GM18868 (cell line): ENCODE measurements at regions not wholly inside any gene's neighbourhood (a gene's known extent, or its start where the extent isn't known, plus 50 kb on each side); places are given as distances from the start of the nearest gene placed in this dataset.

Experiments
- ATAC-seq: cut with Tn5 transposase; IDR thresholded peaks from one replicate; pipeline ENCODE4 v1.9.1; 2021; ENCODE audit warnings: mild to moderate bottlenecking, moderate library complexity; ENCODE audit not compliant: unreplicated experiment

- ATAC-seq: peak; percentile 45
These were observed 240.4 kb downstream of the SNAPC1 start for GRCh38 chr14:62002642-62003041.

GRCh38 chr14:62003701-62004100 lies 241.5 kb downstream of the SNAPC1 start:
- ATAC-seq: no peak

- no peak for ATAC-seq
These were observed 244.0 kb downstream of the SNAPC1 start for GRCh38 chr14:62006116-62006731.

- ATAC-seq: no peak
These were observed 253.0 kb downstream of the SNAPC1 start for GRCh38 chr14:62015243-62015642.

GRCh38 chr14:62015945-62016344 lies 253.7 kb downstream of the SNAPC1 start:
- ATAC-seq: peak; percentile 84

- ATAC-seq: no peak
These were observed 255.5 kb downstream of the SNAPC1 start for GRCh38 chr14:62017651-62018230.

GRCh38 chr14:62018606-62019005 lies 256.4 kb downstream of the SNAPC1 start:
- ATAC-seq: no peak

GRCh38 chr14:62027958-62028357 lies 265.7 kb downstream of the SNAPC1 start:
- ATAC-seq: no peak

GRCh38 chr14:62029569-62029924 lies 267.3 kb downstream of the SNAPC1 start:
- ATAC-seq: peak; percentile 71

GRCh38 chr14:62030387-62030786 lies 268.2 kb downstream of the SNAPC1 start:
- peak; percentile 42 for ATAC-seq

- ATAC-seq: peak; percentile 30
These were observed 269.3 kb downstream of the SNAPC1 start for GRCh38 chr14:62031504-62031903.

GRCh38 chr14:62053188-62053587 lies 291.0 kb downstream of the SNAPC1 start:
- ATAC-seq: peak; percentile 99

- no peak for ATAC-seq
These were observed 294.6 kb downstream of the SNAPC1 start for GRCh38 chr14:62056789-62057188.

- ATAC-seq: no peak
These were observed 300.4 kb downstream of the SNAPC1 start for GRCh38 chr14:62062645-62063044.

GRCh38 chr14:62064751-62065323 lies 302.6 kb downstream of the SNAPC1 start:
- no peak for ATAC-seq

- ATAC-seq: no peak
These were observed 304.1 kb downstream of the SNAPC1 start for GRCh38 chr14:62066304-62066703.

GRCh38 chr14:62071039-62071438 lies 308.8 kb downstream of the SNAPC1 start:
- ATAC-seq: no peak

- ATAC-seq: no peak
These were observed 314.1 kb downstream of the SNAPC1 start for GRCh38 chr14:62076368-62076767.

- no peak for ATAC-seq
These were observed 314.8 kb downstream of the SNAPC1 start for GRCh38 chr14:62076825-62077605.

- peak; percentile 21 for ATAC-seq
These were observed 315.5 kb downstream of the SNAPC1 start for GRCh38 chr14:62077676-62078261.

- ATAC-seq: peak; percentile 56
These were observed 316.8 kb downstream of the SNAPC1 start for GRCh38 chr14:62079038-62079437.
